Caco-2 (cell line): ENCODE measurements at regions not wholly inside any gene's neighbourhood (a gene's known extent, or its start where the extent isn't known, plus 50 kb on each side); places are given as distances from the start of the nearest gene placed in this dataset.

Experiments
- BruUV-seq: library from RNA; stranded (reverse); fragments of 400-500 nt; replicated peaks from 2 replicates; lab custom pipeline; 2021; lab: Mats Ljungman, UMichigan
- CTCF ChIA-PET: fragments of 300-600 bp; sonication (Branson Sonifier 250); formaldehyde crosslinking; loops from one replicate; lab custom pipeline; 2022; ENCODE audit warnings: antibody characterized with exemption; lab: Charles Lee
- POLR2A ChIA-PET: fragments of 300-600 bp; sonication (Branson Sonifier 250); formaldehyde crosslinking; loops from one replicate; lab custom pipeline; 2022; ENCODE audit warnings: antibody characterized with exemption; lab: Charles Lee
- DNase-seq, 2 experiments: peaks; one replicate each; pipeline versions ENCODE4 v3.0.0 to v3.0.0-alpha.2; 2020 to 2022
- H3K27me3 ChIP-seq: replicated peaks from 2 replicates; pipeline ENCODE4 v1.6.0; 2011; ENCODE audit warnings: low read length; ENCODE audit not compliant: control insufficient read depth, insufficient read depth
- H3K36me3 ChIP-seq: 2 replicates; pipeline ENCODE4 v1.5.1; 2011; ENCODE audit warnings: low read length; ENCODE audit not compliant: control insufficient read depth, insufficient read depth
- H3K4me1 ChIP-seq: fragments of 250-450 bp; sonication (Bioruptor Pico); 2 replicates; pipeline ENCODE4 v1.5.1; 2020; ENCODE audit warnings: mild to moderate bottlenecking
- H3K4me3 ChIP-seq: 2 replicates; pipeline ENCODE4 v1.5.1; 2011; ENCODE audit warnings: low read depth, mild to moderate bottlenecking, control low read depth, low read length
- H3K9me3 ChIP-seq: fragments of 250-450 bp; sonication (Bioruptor Pico); 2 replicates; pipeline ENCODE4 v1.5.1; 2020; ENCODE audit warnings: mild to moderate bottlenecking, moderate library complexity
- H3K27ac Mint-ChIP-seq: one replicate; pipeline ENCODE4 v1.8.0; 2022; ENCODE audit warnings: mixed read lengths; ENCODE audit not compliant: unreplicated experiment
- H3K27me3 Mint-ChIP-seq: one replicate; pipeline ENCODE4 v1.8.0; 2022; ENCODE audit warnings: mixed read lengths; ENCODE audit not compliant: insufficient read depth, unreplicated experiment
- H3K36me3 Mint-ChIP-seq: one replicate; pipeline ENCODE4 v1.8.0; 2022; ENCODE audit warnings: mild to moderate bottlenecking, mixed read lengths; ENCODE audit not compliant: insufficient read depth, unreplicated experiment
- H3K4me1 Mint-ChIP-seq: one replicate; pipeline ENCODE4 v1.8.0; 2022; ENCODE audit warnings: low read depth, mixed read lengths; ENCODE audit not compliant: unreplicated experiment
- H3K4me3 Mint-ChIP-seq: one replicate; pipeline ENCODE4 v1.8.0; 2022; ENCODE audit warnings: mild to moderate bottlenecking, moderate library complexity, mixed read lengths; ENCODE audit not compliant: unreplicated experiment
- H3K9me3 Mint-ChIP-seq: one replicate; pipeline ENCODE4 v1.8.0; 2022; ENCODE audit warnings: mixed read lengths; ENCODE audit not compliant: unreplicated experiment
- intact Hi-C: fragments of 100-400 bp; cut with micrococcal nuclease; formaldehyde crosslinking; loops from one replicate; pipeline ENCODE4 v1.10.0; 2022; ENCODE audit not compliant: unreplicated experiment
- TF ChIP-seq, protein P1 (sequence below), 2 experiments: fragments of 200-600 bp in 1 of 2; IDR thresholded peaks; 1 replicate in 1 of 2; 2 replicates in 1 of 2; pipeline versions ENCODE4 v1.5.1 to v1.8.0; 2011 to 2022; ENCODE audit warnings: antibody characterized with exemption in 1 of 2, control low read depth in 1 of 2, inconsistent platforms in 1 of 2, low read depth in 1 of 2, low read length in 1 of 2, mild to moderate bottlenecking in 1 of 2, moderate library complexity in 1 of 2; ENCODE audit not compliant: insufficient read depth in 1 of 2, severe bottlenecking in 1 of 2, unreplicated experiment in 1 of 2

DNA sequence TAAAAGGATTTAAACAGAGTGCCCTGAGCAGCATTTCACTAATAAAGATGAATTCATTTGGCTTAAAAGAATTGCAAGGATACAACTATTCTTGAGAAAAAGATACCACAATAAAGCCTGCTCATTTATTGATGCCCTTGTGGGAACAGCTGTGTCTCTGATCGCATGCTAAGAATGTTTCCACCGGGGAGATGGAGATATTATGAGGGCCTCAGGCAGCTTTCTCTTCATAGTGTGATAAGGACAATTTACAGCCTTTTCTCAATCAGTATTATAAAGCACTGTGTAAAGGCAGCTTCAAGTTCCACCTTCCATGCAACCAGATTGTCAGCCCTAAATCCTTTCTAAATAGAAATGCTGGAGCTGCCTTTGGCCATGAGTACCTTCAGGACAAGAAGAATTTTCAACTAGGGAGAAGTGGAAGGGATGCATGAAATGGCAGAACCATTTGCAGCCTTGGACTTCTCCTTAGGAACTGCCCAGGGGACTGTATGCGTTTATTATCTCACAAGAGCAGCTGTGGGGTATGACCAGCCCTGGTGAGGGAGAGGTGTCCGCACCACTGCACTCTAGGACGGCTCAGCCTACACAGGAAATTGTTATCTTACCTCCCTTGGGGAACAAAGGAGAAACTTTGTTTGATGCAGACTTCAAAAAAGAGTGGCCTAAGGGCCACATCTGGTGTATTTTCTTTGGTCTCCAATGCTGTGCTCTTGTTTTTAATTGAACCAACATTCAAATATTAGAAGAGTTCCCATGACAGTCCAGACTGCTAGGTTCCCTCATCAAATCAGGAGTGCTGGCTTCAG is 116.9 kb upstream of the PCGF5 start:
- TF ChIP-seq, protein P1, sequence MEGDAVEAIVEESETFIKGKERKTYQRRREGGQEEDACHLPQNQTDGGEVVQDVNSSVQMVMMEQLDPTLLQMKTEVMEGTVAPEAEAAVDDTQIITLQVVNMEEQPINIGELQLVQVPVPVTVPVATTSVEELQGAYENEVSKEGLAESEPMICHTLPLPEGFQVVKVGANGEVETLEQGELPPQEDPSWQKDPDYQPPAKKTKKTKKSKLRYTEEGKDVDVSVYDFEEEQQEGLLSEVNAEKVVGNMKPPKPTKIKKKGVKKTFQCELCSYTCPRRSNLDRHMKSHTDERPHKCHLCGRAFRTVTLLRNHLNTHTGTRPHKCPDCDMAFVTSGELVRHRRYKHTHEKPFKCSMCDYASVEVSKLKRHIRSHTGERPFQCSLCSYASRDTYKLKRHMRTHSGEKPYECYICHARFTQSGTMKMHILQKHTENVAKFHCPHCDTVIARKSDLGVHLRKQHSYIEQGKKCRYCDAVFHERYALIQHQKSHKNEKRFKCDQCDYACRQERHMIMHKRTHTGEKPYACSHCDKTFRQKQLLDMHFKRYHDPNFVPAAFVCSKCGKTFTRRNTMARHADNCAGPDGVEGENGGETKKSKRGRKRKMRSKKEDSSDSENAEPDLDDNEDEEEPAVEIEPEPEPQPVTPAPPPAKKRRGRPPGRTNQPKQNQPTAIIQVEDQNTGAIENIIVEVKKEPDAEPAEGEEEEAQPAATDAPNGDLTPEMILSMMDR (IDR thresholded peaks at IDR 0.05; ENCODE audit: insufficient read depth in 1 of 2, low read depth in 1 of 2, low read length in 1 of 2, severe bottlenecking in 1 of 2, unreplicated experiment in 1 of 2) = no peak
- Mint-ChIP-seq H3K9me3 (no peaks in the 10 kb centered on the region), H3K4me3 (no peak overlapping the region), H3K27ac (no peak overlapping the region), H3K27me3 (peaks cover 12% of the 10 kb centered on the region), H3K36me3 (no peaks in the 10 kb centered on the region), H3K4me1 (no peaks in the 10 kb centered on the region)
- H3K36me3 ChIP-seq = no peaks in the 10 kb centered on the region
- H3K27me3 ChIP-seq = no peaks in the 10 kb centered on the region
- intact Hi-C loops = no loop called here
- no TSS peak for BruUV-seq
- POLR2A ChIA-PET = no interaction called here
- no peaks in the 10 kb centered on the region for H3K4me1 ChIP-seq
- DNase-seq = no peak
- H3K4me3 ChIP-seq = no peak overlapping the region
- 0 out of 2 replicates have a peak, but pooled peaks cover 6% of the 10 kb centered on the region for H3K9me3 ChIP-seq
- CTCF ChIA-PET = no interaction called here

DNA sequence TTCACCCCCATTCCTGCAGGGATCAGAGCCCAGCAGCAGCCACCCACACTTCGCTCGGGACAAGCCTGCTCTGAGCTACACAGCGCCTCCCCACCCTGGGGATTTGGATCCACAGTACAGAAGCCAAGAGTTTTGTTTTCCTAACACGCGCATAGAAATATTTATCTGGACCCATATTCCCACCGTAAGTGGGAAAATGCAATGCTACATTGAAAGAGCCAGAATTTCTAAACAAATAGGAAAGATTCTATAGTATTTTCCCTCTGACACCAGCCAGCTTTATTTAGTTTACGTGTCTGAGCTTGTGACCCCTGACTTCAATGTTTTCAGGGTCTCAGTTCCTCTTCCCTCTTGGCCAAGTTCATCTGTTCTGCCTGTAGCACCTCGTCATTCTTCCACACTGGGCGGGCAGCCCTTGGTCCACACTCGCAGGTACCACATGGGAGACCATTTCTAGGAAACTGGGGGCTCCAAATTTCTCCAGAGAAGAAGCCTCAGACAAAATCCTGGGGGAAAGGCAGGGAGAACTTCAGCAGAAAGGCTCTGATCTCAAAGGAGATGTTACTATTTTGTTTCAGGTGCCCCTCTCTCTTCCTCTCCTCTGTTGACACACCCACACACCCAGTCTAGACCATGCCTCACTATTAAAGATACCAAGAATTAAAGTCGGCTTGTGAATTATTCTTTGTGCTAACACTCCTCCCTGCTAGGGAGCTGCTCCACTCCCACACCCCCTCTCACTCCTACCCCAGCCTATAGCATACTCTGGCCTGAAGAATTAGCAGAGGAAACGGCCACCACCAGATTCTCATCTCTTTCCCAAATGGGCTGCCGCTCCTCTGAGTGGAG is 116.0 kb upstream of the PCGF5 start:
- Mint-ChIP-seq H3K4me1 (no peaks in the 10 kb centered on the region), H3K27me3 (peaks cover 12% of the 10 kb centered on the region), H3K4me3 (no peak overlapping the region), H3K36me3 (no peaks in the 10 kb centered on the region), H3K9me3 (no peaks in the 10 kb centered on the region), H3K27ac (no peak overlapping the region)
- ChIA-PET POLR2A (no interaction called here), CTCF (no interaction called here)
- Histone ChIP-seq H3K4me3 (no peak overlapping the region), H3K4me1 (no peaks in the 10 kb centered on the region), H3K27me3 (no peaks in the 10 kb centered on the region), H3K36me3 (no peaks in the 10 kb centered on the region), H3K9me3 (0 out of 2 replicates have a peak, but pooled peaks cover 6% of the 10 kb centered on the region)
- BruUV-seq = no TSS peak
- TF ChIP-seq, protein P1 (IDR thresholded peaks at IDR 0.05; ENCODE audit: insufficient read depth in 1 of 2, low read depth in 1 of 2, low read length in 1 of 2, severe bottlenecking in 1 of 2, unreplicated experiment in 1 of 2) = no peak
- no peak for DNase-seq
- intact Hi-C loops = no loop called here

DNA sequence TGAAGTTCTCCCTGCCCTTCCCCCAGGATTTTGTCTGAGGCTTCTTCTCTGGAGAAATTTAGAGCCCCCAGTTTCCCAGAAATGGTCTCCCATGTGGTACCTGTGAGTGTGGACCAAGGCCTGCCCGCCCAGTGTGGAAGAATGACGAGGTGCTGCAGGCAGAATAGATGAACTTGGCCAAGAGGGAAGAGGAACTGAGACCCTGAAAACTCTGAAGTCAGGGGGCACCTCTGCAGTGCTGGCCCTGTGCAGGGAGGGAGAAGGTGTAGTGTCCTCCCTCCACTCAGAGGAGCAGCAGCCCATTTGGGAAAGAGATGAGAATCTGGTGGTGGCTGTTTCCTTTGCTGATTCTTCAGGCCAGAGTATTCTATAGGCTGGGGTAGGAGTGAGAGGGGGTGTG is 115.2 kb upstream of the PCGF5 start:
- DNase-seq = no peak
- POLR2A ChIA-PET = no interaction called here
- Histone ChIP-seq H3K9me3 (0 out of 2 replicates have a peak, but pooled peaks cover 6% of the 10 kb centered on the region), H3K4me3 (no peak overlapping the region), H3K36me3 (no peaks in the 10 kb centered on the region), H3K4me1 (no peaks in the 10 kb centered on the region), H3K27me3 (no peaks in the 10 kb centered on the region)
- peaks cover 12% of the 10 kb centered on the region for H3K27me3 Mint-ChIP-seq
- no peaks in the 10 kb centered on the region for H3K4me1 Mint-ChIP-seq
- H3K27ac Mint-ChIP-seq = no peak overlapping the region
- H3K9me3 Mint-ChIP-seq = no peaks in the 10 kb centered on the region
- TF ChIP-seq, protein P1 (IDR thresholded peaks at IDR 0.05; ENCODE audit: insufficient read depth in 1 of 2, low read depth in 1 of 2, low read length in 1 of 2, severe bottlenecking in 1 of 2, unreplicated experiment in 1 of 2) = no peak
- CTCF ChIA-PET = no interaction called here
- H3K36me3 Mint-ChIP-seq = no peaks in the 10 kb centered on the region
- BruUV-seq = no TSS peak
- intact Hi-C loops = no loop called here
- H3K4me3 Mint-ChIP-seq = no peak overlapping the region
